Aorta (tissue), 5 donors: ENCODE measurements at regions not wholly inside any gene's neighbourhood (a gene's known extent, or its start where the extent isn't known, plus 50 kb on each side); places are given as distances from the start of the nearest gene placed in this dataset.

ENCODE experiments used
- ATAC-seq: fragments of 200-7000 bp; cut with Tn5 transposase; one replicate; pipeline ENCODE4 v1.9.1; 2022; ENCODE audit warnings: moderate library complexity; ENCODE audit not compliant: low FRiP score
- DNase-seq, 2 donors: peaks; one replicate each; pipeline ENCODE4 v3.0.0-alpha.2; 2020
- H3K27ac ChIP-seq, 2 donors: one replicate each; pipeline ENCODE4 v1.5.1; 2013; ENCODE audit warnings: low read length in 2 of 2, mild to moderate bottlenecking in 2 of 2, moderate library complexity in 2 of 2, control low read depth in 1 of 2, inconsistent platforms in 1 of 2, low read depth in 1 of 2
- H3K27me3 ChIP-seq, 2 donors: one replicate each; pipeline ENCODE4 v1.6.1; 2013; ENCODE audit warnings: control low read depth in 1 of 2, low read length in 1 of 2, mild to moderate bottlenecking in 1 of 2, moderate library complexity in 1 of 2; ENCODE audit not compliant: insufficient read depth in 2 of 2, control insufficient read depth in 1 of 2
- H3K36me3 ChIP-seq, 2 donors: one replicate each; pipeline ENCODE4 v1.6.1; 2013; ENCODE audit warnings: control low read depth in 1 of 2, low read length in 1 of 2, mild to moderate bottlenecking in 1 of 2; ENCODE audit not compliant: insufficient read depth in 2 of 2, control insufficient read depth in 1 of 2
- H3K4me1 ChIP-seq, 2 donors: one replicate each; pipeline ENCODE4 v1.6.1; 2013; ENCODE audit warnings: low read length in 2 of 2, control low read depth in 1 of 2, mild to moderate bottlenecking in 1 of 2, moderate library complexity in 1 of 2; ENCODE audit not compliant: insufficient read depth in 2 of 2, control insufficient read depth in 1 of 2
- H3K4me3 ChIP-seq, 2 donors: one replicate each; pipeline ENCODE4 v1.5.1; 2013; ENCODE audit warnings: low read length in 2 of 2, control low read depth in 1 of 2, mild to moderate bottlenecking in 1 of 2
- H3K9me3 ChIP-seq: one replicate; pipeline ENCODE4 v1.6.1; 2013; ENCODE audit warnings: mild to moderate bottlenecking, low read length; ENCODE audit not compliant: control insufficient read depth
- WGBS, 2 donors: extraction: QIAGEN DNeasy Blood & Tissue Kit; methylation state at CpG; one replicate each; pipeline ENCODE4 v1.1.7; 2013; 5-methylcytosine and 5-hydroxymethylcytosine counted together
- intact Hi-C, 2 donors: fragments of 100-400 bp; cut with DNase I; formaldehyde crosslinking; loops; one replicate each; pipeline versions ENCODE4 v1.14.2 to v1.15.0; 2022
- donor health status: healthy with polysubstance abuse.
- donor health status: Bipolar disorder and iron deficiency.
- donor health status: DM: no; HTN: no; CAD: no.
- donor health status: DM: no; HTN: no; CAD: no.
- donor health status: DM: yes; HTN: yes; CAD: no.

DNA sequence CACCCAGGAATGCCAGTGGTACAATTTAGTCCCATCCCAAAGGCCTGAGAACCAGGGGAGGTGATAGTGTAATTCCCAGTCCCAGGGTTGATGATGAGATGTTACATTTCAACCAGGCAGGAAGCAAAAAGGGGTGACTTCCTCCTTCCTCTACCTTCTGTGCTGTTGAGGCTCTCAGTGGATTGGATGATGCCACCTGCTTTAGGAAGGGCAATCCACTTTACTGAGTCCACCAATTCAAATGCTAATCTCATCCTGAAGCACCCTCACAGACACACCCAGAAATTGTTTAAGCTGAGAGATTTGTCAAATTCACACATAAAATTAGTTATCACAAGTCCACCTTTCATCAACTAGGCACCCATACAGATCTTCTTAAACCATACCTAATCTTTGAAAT is 418.5 kb upstream of the GOLIM4 start:
- Histone ChIP-seq H3K4me3 (no peak overlapping the region), H3K27ac (no peak overlapping the region), H3K4me1 (no peaks in the 10 kb centered on the region), H3K36me3 (no peaks in the 10 kb centered on the region), H3K9me3 (no peaks in the 10 kb centered on the region), H3K27me3 (no peaks in the 10 kb centered on the region)
- ATAC-seq: no peak
- intact Hi-C loops: loop anchor here in 1 of 2 donors (5.0 kb wide), 1 partner anchor 333 kb away; no protein-coding TSS in a partner anchor
- no peak for DNase-seq

DNA sequence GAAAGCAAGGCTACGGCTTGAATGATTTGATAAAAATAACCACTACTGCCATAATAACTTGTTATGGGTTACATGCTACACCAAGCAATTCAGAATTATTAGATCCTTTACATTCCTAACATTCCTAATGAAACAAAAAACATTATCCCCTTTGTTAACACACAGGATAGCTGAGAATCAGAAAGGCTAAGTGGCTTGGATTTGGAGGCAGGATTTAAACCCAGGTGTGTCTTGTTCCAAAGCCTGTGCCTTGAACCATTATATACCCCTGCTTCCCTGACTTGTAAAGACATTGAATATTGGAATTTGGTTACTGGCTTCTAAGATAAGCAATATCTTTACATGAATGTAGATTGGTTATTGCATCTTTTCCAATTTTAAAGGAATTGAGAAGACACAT is 417.1 kb upstream of the GOLIM4 start:
- intact Hi-C loops: loop anchor here in 1 of 2 donors (5.0 kb wide), 1 partner anchor 334 kb away; no protein-coding TSS in a partner anchor
- DNase-seq (no peak), ATAC-seq (no peak)
- no peaks in the 10 kb centered on the region for H3K36me3 ChIP-seq
- WGBS, 2 donors: 62 to 76% methylated on average over 1 of the region's 1 CpG
- H3K27me3 ChIP-seq: no peaks in the 10 kb centered on the region
- H3K27ac ChIP-seq: no peak overlapping the region
- no peaks in the 10 kb centered on the region for H3K4me1 ChIP-seq
- H3K4me3 ChIP-seq: no peak overlapping the region
- H3K9me3 ChIP-seq: no peaks in the 10 kb centered on the region

DNA sequence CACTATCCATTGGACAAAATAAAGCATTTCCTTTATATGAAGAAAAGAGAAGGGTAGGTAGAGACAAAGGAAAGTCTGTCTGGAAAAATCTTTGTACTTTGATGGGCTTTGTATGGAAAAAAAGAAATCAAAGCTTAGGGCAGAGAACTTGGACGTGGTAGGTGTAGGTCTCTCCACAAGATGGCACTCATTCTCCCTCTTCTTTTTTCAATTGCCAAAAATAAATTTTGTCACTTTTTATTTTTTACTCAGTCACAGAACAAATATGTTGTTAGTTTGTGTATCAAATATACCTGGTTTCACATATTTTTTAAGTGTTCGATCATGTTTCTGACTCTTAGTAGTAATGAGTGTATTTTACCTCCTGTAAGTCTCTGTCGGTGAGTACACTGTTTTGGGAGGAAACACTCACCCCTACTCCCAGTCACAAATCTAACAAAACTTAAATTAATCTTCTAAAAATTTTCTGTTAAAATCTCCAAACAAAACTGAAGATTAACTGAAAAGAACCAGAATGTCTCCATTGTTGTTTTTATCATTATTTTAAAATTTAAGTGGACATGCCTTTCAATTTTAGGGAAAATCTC is 415.8 kb upstream of the GOLIM4 start:
- no peak overlapping the region for H3K4me3 ChIP-seq
- no peak for ATAC-seq
- WGBS, 2 donors: 60 to 64% methylated on average over 3 of the region's 3 CpGs
- no peaks in the 10 kb centered on the region for H3K27me3 ChIP-seq
- no peaks in the 10 kb centered on the region for H3K36me3 ChIP-seq
- DNase-seq: no peak
- no peak overlapping the region for H3K27ac ChIP-seq
- no peaks in the 10 kb centered on the region for H3K4me1 ChIP-seq
- intact Hi-C loops: loop anchor here in 1 of 2 donors (5.0 kb wide), 1 partner anchor 336 kb away; no protein-coding TSS in a partner anchor
- H3K9me3 ChIP-seq: no peaks in the 10 kb centered on the region

- Histone ChIP-seq H3K9me3 (no peaks in the 10 kb centered on the region), H3K27ac (no peak overlapping the region), H3K4me3 (no peak overlapping the region), H3K27me3 (no peaks in the 10 kb centered on the region), H3K36me3 (no peaks in the 10 kb centered on the region), H3K4me1 (no peaks in the 10 kb centered on the region)
- DNase-seq (no peak), ATAC-seq (no peak)
- intact Hi-C loops: no loop called here
- 36 to 58% methylated on average over 1 of the region's 1 CpG for WGBS, 2 donors
Observed at GRCh38 chr3:168506589-168506988, 410.9 kb upstream of the GOLIM4 start.

GRCh38 chr3:168501570-168501969 is 405.8 kb upstream of the GOLIM4 start:
- H3K4me3 ChIP-seq: no peak overlapping the region
- H3K27me3 ChIP-seq: no peaks in the 10 kb centered on the region
- DNase-seq (no peak), ATAC-seq (no peak)
- H3K9me3 ChIP-seq: no peaks in the 10 kb centered on the region
- 53 to 95% methylated on average over 1 of the region's 1 CpG for whole genome bisulfite sequencing, 2 donors
- H3K27ac ChIP-seq: no peak overlapping the region
- intact Hi-C loops: no loop called here
- H3K36me3 ChIP-seq: no peaks in the 10 kb centered on the region
- peaks cover 0 to 4% of the 10 kb centered on the region in 2 donors for H3K4me1 ChIP-seq

GRCh38 chr3:168498194-168498593 is 402.5 kb upstream of the GOLIM4 start:
- no peak for DNase-seq
- intact Hi-C loops: no loop called here
- no peaks in the 10 kb centered on the region for H3K36me3 ChIP-seq
- no peaks in the 10 kb centered on the region for H3K9me3 ChIP-seq
- no peaks in the 10 kb centered on the region for H3K27me3 ChIP-seq
- H3K27ac ChIP-seq: no peak overlapping the region
- no peak for ATAC-seq
- H3K4me1 ChIP-seq: peaks cover 0 to 4% of the 10 kb centered on the region in 2 donors
- no peak overlapping the region for H3K4me3 ChIP-seq

- ATAC-seq: no peak
- no peak overlapping the region for H3K27ac ChIP-seq
- WGBS, 2 donors: 17 to 86% methylated on average over 2 of the region's 2 CpGs
Observed at GRCh38 chr3:168497741-168498140, 402.0 kb upstream of the GOLIM4 start.

DNA sequence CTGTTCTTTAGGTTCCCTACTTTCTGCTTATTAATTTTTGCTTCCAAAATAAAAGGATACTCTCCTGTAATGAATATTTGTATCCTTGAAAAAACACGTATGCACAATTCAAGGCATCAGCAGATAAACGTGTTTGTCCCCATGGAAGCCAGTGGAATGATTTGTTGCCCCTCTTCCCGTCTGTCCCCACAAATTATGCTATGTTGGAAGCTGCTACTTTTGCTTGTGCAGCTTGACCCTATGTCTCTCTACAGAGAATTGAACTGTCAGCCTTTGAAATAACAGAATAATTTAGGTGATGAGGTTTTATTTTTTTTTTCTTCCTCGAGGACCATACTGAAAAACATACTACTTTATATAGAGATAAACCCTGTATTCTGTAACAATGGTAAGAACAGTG is 401.5 kb upstream of the GOLIM4 start:
- Histone ChIP-seq H3K36me3 (no peaks in the 10 kb centered on the region), H3K27me3 (no peaks in the 10 kb centered on the region), H3K9me3 (no peaks in the 10 kb centered on the region), H3K27ac (no peak overlapping the region), H3K4me3 (no peak overlapping the region), H3K4me1 (peaks cover 0 to 4% of the 10 kb centered on the region in 2 donors)
- intact Hi-C loops: no loop called here
- DNase-seq (no peak), ATAC-seq (no peak)
- WGBS, 2 donors: 19% methylated on average over 4 of the region's 4 CpGs

More at GRCh38 chr3:168497741-168498140, 402.0 kb upstream of the GOLIM4 start:
- H3K4me1 ChIP-seq: peaks cover 0 to 4% of the 10 kb centered on the region in 2 donors
- no peaks in the 10 kb centered on the region for H3K9me3 ChIP-seq
- DNase-seq: no peak
- no peak overlapping the region for H3K4me3 ChIP-seq
- H3K36me3 ChIP-seq: no peaks in the 10 kb centered on the region
- no peaks in the 10 kb centered on the region for H3K27me3 ChIP-seq
- intact Hi-C loops: no loop called here

- ATAC-seq: no peak
- Histone ChIP-seq H3K27me3 (no peaks in the 10 kb centered on the region), H3K36me3 (no peaks in the 10 kb centered on the region), H3K9me3 (no peaks in the 10 kb centered on the region), H3K27ac (no peak overlapping the region), H3K4me3 (no peak overlapping the region), H3K4me1 (peaks cover 0 to 4% of the 10 kb centered on the region in 2 donors)
- no peak for DNase-seq
- WGBS, 2 donors: 62 to 69% methylated on average over 2 of the region's 2 CpGs
- intact Hi-C loops: no loop called here
Observed at GRCh38 chr3:168495932-168496331, 400.2 kb upstream of the GOLIM4 start.
